A673 (cell line): ENCODE measurements at regions not wholly inside any gene's neighbourhood (a gene's known extent, or its start where the extent isn't known, plus 50 kb on each side); places are given as distances from the start of the nearest gene placed in this dataset.

Experiments
- BruUV-seq: library from RNA; stranded (reverse); fragments of 400-500 nt; replicated peaks from 2 replicates; lab custom pipeline; 2021; lab: Mats Ljungman, UMichigan
- CTCF ChIA-PET: fragments of 300-600 bp; sonication (Branson Sonifier 250); formaldehyde crosslinking; loops from one replicate; lab custom pipeline; 2022; ENCODE audit warnings: antibody characterized with exemption; lab: Charles Lee
- POLR2A ChIA-PET: fragments of 300-600 bp; sonication (Branson Sonifier 250); formaldehyde crosslinking; loops from one replicate; lab custom pipeline; 2022; ENCODE audit warnings: antibody characterized with exemption; ENCODE audit not compliant: low non-redundant PET; lab: Charles Lee
- DNase-seq: peaks from one replicate; pipeline ENCODE4 v3.0.0-alpha.2; 2015; ENCODE audit warnings: low spot score
- H3K27ac ChIP-seq: fragments of 200-600 bp; sonication (generic); 2 replicates; pipeline ENCODE4 v1.5.1; 2016; ENCODE audit warnings: mixed run types, low read depth, mild to moderate bottlenecking, mixed read lengths, antibody characterized with exemption, low read length; ENCODE audit not compliant: poor library complexity, severe bottlenecking
- H3K27me3 ChIP-seq: fragments of 200-600 bp; sonication (generic); replicated peaks from 2 replicates; pipeline ENCODE4 v1.6.1; 2017; ENCODE audit warnings: mixed run types, low read depth, mild to moderate bottlenecking, mixed read lengths, antibody characterized with exemption, low read length; ENCODE audit not compliant: insufficient read depth, poor library complexity
- H3K36me3 ChIP-seq: fragments of 200-600 bp; sonication (generic); 2 replicates; pipeline ENCODE4 v1.6.1; 2016; ENCODE audit warnings: mixed run types, mild to moderate bottlenecking, mixed read lengths, antibody characterized with exemption, low read length; ENCODE audit not compliant: insufficient read depth, poor library complexity, severe bottlenecking
- H3K4me1 ChIP-seq: fragments of 200-600 bp; sonication (generic); 2 replicates; pipeline ENCODE4 v1.6.1; 2017; ENCODE audit warnings: mixed run types, mild to moderate bottlenecking, mixed read lengths, antibody characterized with exemption, low read length; ENCODE audit not compliant: insufficient read depth, poor library complexity, severe bottlenecking
- H3K4me3 ChIP-seq: fragments of 200-600 bp; sonication (generic); 2 replicates; pipeline ENCODE4 v1.5.1; 2016; ENCODE audit warnings: low read depth, mixed run types, mild to moderate bottlenecking, mixed read lengths, low read length; ENCODE audit not compliant: poor library complexity, severe bottlenecking
- H3K9me3 ChIP-seq: fragments of 200-600 bp; sonication (generic); 2 replicates; pipeline ENCODE4 v1.6.1; 2016; ENCODE audit warnings: mixed run types, low read depth, mild to moderate bottlenecking, mixed read lengths, antibody characterized with exemption, low read length; ENCODE audit not compliant: poor library complexity, severe bottlenecking
- EZH2 ChIP-seq: fragments of 200-600 bp; sonication (generic); IDR thresholded peaks from 2 replicates; pipeline ENCODE4 v1.6.1; 2017; ENCODE audit warnings: borderline replicate concordance, low read depth, mild to moderate bottlenecking, mixed read lengths, antibody characterized with exemption, low read length; ENCODE audit not compliant: poor library complexity, severe bottlenecking
- intact Hi-C: fragments of 100-400 bp; cut with micrococcal nuclease; formaldehyde crosslinking; loops from one replicate; pipeline ENCODE4 v1.10.0; 2022; ENCODE audit not compliant: unreplicated experiment
- TF ChIP-seq, protein P1 (sequence below): fragments of 300-800, 200-600 bp; sonication (generic); conservative IDR thresholded peaks from 2 replicates; pipeline ENCODE4 v1.5.1; 2017; ENCODE audit warnings: low read depth, mild to moderate bottlenecking, antibody characterized with exemption, low read length, moderate library complexity, mixed read lengths

DNA sequence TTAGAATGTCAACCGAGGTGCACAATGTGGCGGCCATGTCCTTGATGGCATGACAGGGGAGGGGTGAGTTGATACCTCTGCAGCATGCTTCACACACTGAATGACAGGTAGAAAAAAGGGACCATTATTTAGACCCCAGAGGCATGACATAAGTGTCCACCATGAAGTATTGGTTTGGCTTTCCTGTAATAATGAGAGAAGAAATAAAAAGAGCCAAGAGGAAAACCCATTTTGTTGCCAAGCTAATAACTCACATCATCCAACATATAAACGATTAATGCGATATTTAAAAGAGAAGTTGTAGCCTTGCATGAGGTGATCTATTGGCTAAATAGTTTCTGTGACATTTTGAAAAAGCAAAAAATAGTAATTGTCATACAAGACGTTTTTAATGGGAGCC is 343.4 kb downstream of the LRIG3 start:
- no peaks in the 10 kb centered on the region for H3K9me3 ChIP-seq
- intact Hi-C loops: no loop called here
- BruUV-seq: no TSS peak
- H3K4me3 ChIP-seq: no peak overlapping the region
- CTCF ChIA-PET: no interaction called here
- TF ChIP-seq, protein P1, sequence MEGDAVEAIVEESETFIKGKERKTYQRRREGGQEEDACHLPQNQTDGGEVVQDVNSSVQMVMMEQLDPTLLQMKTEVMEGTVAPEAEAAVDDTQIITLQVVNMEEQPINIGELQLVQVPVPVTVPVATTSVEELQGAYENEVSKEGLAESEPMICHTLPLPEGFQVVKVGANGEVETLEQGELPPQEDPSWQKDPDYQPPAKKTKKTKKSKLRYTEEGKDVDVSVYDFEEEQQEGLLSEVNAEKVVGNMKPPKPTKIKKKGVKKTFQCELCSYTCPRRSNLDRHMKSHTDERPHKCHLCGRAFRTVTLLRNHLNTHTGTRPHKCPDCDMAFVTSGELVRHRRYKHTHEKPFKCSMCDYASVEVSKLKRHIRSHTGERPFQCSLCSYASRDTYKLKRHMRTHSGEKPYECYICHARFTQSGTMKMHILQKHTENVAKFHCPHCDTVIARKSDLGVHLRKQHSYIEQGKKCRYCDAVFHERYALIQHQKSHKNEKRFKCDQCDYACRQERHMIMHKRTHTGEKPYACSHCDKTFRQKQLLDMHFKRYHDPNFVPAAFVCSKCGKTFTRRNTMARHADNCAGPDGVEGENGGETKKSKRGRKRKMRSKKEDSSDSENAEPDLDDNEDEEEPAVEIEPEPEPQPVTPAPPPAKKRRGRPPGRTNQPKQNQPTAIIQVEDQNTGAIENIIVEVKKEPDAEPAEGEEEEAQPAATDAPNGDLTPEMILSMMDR: no peak
- TF ChIP-seq EZH2: no peak
- H3K4me1 ChIP-seq: no peaks in the 10 kb centered on the region
- POLR2A ChIA-PET: no interaction called here
- H3K36me3 ChIP-seq: no peaks in the 10 kb centered on the region
- H3K27ac ChIP-seq: no peak overlapping the region
- H3K27me3 ChIP-seq: no peaks in the 10 kb centered on the region
- DNase-seq: no peak

DNA sequence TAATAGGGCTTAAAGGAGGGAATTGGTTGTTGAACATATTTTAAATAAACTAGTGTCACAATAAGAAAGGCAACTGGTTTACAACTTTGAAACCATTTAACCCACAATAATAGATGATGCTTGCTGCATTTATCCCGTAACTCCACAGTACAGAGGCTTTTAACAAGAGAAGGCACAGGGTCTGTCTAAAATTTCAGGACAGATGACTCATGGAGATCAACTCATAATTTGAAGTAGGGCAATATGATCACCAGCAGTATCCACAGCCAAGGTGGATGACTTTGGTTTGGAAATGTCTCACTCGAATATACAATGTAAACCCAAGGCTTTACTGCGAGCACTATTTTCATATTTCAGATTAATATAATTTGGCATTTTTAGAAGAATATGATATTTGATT is 340.2 kb downstream of the LRIG3 start:
- H3K36me3 ChIP-seq: no peaks in the 10 kb centered on the region
- POLR2A ChIA-PET: no interaction called here
- no peaks in the 10 kb centered on the region for H3K27me3 ChIP-seq
- TF ChIP-seq, protein P1: no peak
- TF ChIP-seq EZH2: no peak
- CTCF ChIA-PET: no interaction called here
- no TSS peak for BruUV-seq
- H3K27ac ChIP-seq: no peak overlapping the region
- no peaks in the 10 kb centered on the region for H3K9me3 ChIP-seq
- no peaks in the 10 kb centered on the region for H3K4me1 ChIP-seq
- intact Hi-C loops: no loop called here
- H3K4me3 ChIP-seq: no peak overlapping the region
- no peak for DNase-seq

DNA sequence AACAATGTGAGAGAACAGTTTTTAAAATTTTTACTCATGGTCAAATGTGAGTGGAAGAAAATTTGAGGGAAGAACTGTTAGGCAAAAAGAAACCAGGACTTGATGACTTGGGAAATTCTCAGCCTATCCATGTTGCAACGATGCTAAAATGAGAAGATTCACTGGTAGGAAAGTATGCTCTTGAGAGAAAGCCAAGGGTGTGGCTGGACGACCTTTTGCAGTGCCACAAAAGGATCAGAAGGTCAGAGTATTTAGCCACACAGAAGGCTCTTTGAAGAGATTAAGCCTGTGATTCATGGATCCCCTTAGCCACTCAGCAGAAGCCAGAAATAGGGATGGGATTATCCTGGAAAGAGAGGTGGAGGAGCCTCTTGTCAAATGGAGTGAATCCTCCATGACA is 336.8 kb downstream of the LRIG3 start:
- H3K4me1 ChIP-seq: no peaks in the 10 kb centered on the region
- POLR2A ChIA-PET: no interaction called here
- no peak for DNase-seq
- TF ChIP-seq EZH2: no peak
- H3K36me3 ChIP-seq: no peaks in the 10 kb centered on the region
- no TSS peak for BruUV-seq
- CTCF ChIA-PET: no interaction called here
- H3K4me3 ChIP-seq: no peak overlapping the region
- intact Hi-C loops: no loop called here
- H3K27ac ChIP-seq: no peak overlapping the region
- no peaks in the 10 kb centered on the region for H3K27me3 ChIP-seq
- H3K9me3 ChIP-seq: no peaks in the 10 kb centered on the region

DNA sequence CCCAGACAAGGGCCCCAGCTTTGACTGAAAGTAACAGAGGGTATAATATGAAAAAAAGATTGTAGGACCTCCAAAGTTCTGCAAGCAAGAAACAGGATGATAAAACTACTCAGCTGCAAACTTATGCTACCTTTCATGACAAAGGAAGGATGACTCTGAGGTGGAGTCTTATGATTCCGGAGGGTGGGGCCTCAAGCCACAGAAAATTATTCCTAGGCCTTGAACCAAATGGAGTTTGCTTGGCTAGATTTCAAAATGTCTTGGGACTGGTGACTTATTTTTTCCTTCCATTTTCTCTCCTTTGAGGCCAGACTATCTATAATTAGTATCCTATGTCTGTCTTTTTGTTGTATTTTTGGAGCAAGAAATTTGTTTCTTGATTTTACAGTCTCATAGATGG is 336.4 kb downstream of the LRIG3 start:
- intact Hi-C loops: no loop called here
- H3K27me3 ChIP-seq: no peaks in the 10 kb centered on the region
- no peaks in the 10 kb centered on the region for H3K36me3 ChIP-seq
- no peaks in the 10 kb centered on the region for H3K4me1 ChIP-seq
- TF ChIP-seq, protein P1: no peak
- no peak for TF ChIP-seq EZH2
- ChIA-PET POLR2A (no interaction called here), CTCF (no interaction called here)
- no peaks in the 10 kb centered on the region for H3K9me3 ChIP-seq
- no peak overlapping the region for H3K4me3 ChIP-seq
- no peak overlapping the region for H3K27ac ChIP-seq
- no peak for DNase-seq
- no TSS peak for BruUV-seq
